HFF-Myc (cell line): ENCODE measurements at regions not wholly inside any gene's neighbourhood (a gene's known extent, or its start where the extent isn't known, plus 50 kb on each side); places are given as distances from the start of the nearest gene placed in this dataset.

ENCODE experiments used
- DNase-seq: peaks from one replicate; pipeline ENCODE4 v3.0.0-alpha.2; 2011; ENCODE audit warnings: low read depth; ENCODE audit errors: extremely low read depth
- H3K4me3 ChIP-seq: replicated peaks from 2 replicates; pipeline ENCODE4 v1.5.1; 2011; ENCODE audit warnings: low read depth, mild to moderate bottlenecking, control low read depth, low read length
- CTCF ChIP-seq: IDR thresholded peaks from 2 replicates; pipeline ENCODE4 v1.5.1; 2012; ENCODE audit warnings: mild to moderate bottlenecking, low read depth, low read length, control low read depth; ENCODE audit errors: missing control alignments

GRCh38 chr10:70981171-70981836, 92.9 kb upstream of the PCBD1 start:
- DNase-seq, result no peak
- TF ChIP-seq CTCF, result no peak
- no peak overlapping the region for H3K4me3 ChIP-seq

- no peak for DNase-seq
- H3K4me3 ChIP-seq, result no peak overlapping the region
- TF ChIP-seq CTCF, result no peak
Measured at GRCh38 chr10:70981936-70982335, 93.6 kb upstream of the PCBD1 start.

- TF ChIP-seq CTCF, result no peak
- H3K4me3 ChIP-seq, result no peak overlapping the region
- no peak for DNase-seq
Measured at GRCh38 chr10:70982443-70982842, 94.1 kb upstream of the PCBD1 start.

- no peak for TF ChIP-seq CTCF
- DNase-seq, result no peak
- H3K4me3 ChIP-seq, result no peak overlapping the region
Measured at GRCh38 chr10:70984986-70985722, 96.8 kb upstream of the PCBD1 start.

- H3K4me3 ChIP-seq, result no peak overlapping the region
- DNase-seq, result no peak
- no peak for TF ChIP-seq CTCF
Measured at GRCh38 chr10:70985824-70986622, 97.7 kb upstream of the PCBD1 start.

GRCh38 chr10:70986623-70986950, 98.2 kb upstream of the PCBD1 start:
- no peak for DNase-seq
- TF ChIP-seq CTCF, result no peak
- H3K4me3 ChIP-seq, result no peak overlapping the region
